ENCODE measurements at regions not wholly inside any gene's neighbourhood (a gene's known extent, or its start where the extent isn't known, plus 50 kb on each side); places are given as distances from the start of the nearest gene placed in this dataset.

- Histone ChIP-seq H3K27me3 (no peaks in the 10 kb centered on the region), H3K9me3 (no peaks in the 10 kb centered on the region), H3K4me1 (no peaks in the 10 kb centered on the region), H3K4me3 (no peak overlapping the region), H3K36me3 (no peaks in the 10 kb centered on the region), H3K27ac (no peak overlapping the region)
- ATAC-seq, result no peak
- intact Hi-C loops (cut with DNase I; ENCODE audit: low total_unique reads) (no loop called here), in situ Hi-C loops (cut with MboI; ENCODE audit: low sequenced_read_pairs in 4 of 4) (no loop called here)
- no peak for TF ChIP-seq POLR2A (IDR thresholded peaks at IDR 0.05)
- TF ChIP-seq CTCF (IDR thresholded peaks at IDR 0.05 in 4 of 5, conservative IDR thresholded peaks at IDR 0.05 in 1 of 5), result no peak
- DNase-seq, result no peak
These were observed 1972.6 kb downstream of the ARAP2 start for GRCh38 chr4:34271479-34272355.

- DNase-seq (no peak), ATAC-seq (no peak)
- Histone ChIP-seq H3K4me3 (no peak overlapping the region), H3K27me3 (no peaks in the 10 kb centered on the region), H3K27ac (no peak overlapping the region), H3K4me1 (no peaks in the 10 kb centered on the region), H3K36me3 (no peaks in the 10 kb centered on the region), H3K9me3 (no peaks in the 10 kb centered on the region)
- no peak for TF ChIP-seq POLR2A (IDR thresholded peaks at IDR 0.05)
- no peak for TF ChIP-seq CTCF (IDR thresholded peaks at IDR 0.05 in 4 of 5, conservative IDR thresholded peaks at IDR 0.05 in 1 of 5)
- in situ Hi-C loops (cut with MboI; ENCODE audit: low sequenced_read_pairs in 4 of 4), result no loop called here
- intact Hi-C loops (cut with DNase I; ENCODE audit: low total_unique reads), result no loop called here
These were observed 1965.3 kb downstream of the ARAP2 start for GRCh38 chr4:34279011-34279410.

- intact Hi-C loops (cut with DNase I; ENCODE audit: low total_unique reads) (no loop called here), in situ Hi-C loops (cut with MboI; ENCODE audit: low sequenced_read_pairs in 4 of 4) (no loop called here)
- Histone ChIP-seq H3K36me3 (no peaks in the 10 kb centered on the region), H3K27ac (no peak overlapping the region), H3K27me3 (no peaks in the 10 kb centered on the region), H3K4me1 (no peaks in the 10 kb centered on the region), H3K9me3 (no peaks in the 10 kb centered on the region), H3K4me3 (no peak overlapping the region)
- TF ChIP-seq POLR2A (IDR thresholded peaks at IDR 0.05) (no peak), CTCF (IDR thresholded peaks at IDR 0.05 in 4 of 5, conservative IDR thresholded peaks at IDR 0.05 in 1 of 5) (no peak)
- DNase-seq, result no peak
- no peak for ATAC-seq
These were observed 1964.2 kb downstream of the ARAP2 start for GRCh38 chr4:34280131-34280530.

GRCh38 chr4:34281826-34282225 lies 1962.5 kb downstream of the ARAP2 start:
- Histone ChIP-seq H3K27ac (no peak overlapping the region), H3K4me1 (no peaks in the 10 kb centered on the region), H3K9me3 (no peaks in the 10 kb centered on the region), H3K4me3 (no peak overlapping the region), H3K27me3 (no peaks in the 10 kb centered on the region), H3K36me3 (no peaks in the 10 kb centered on the region)
- intact Hi-C loops (cut with DNase I; ENCODE audit: low total_unique reads), result no loop called here
- in situ Hi-C loops (cut with MboI; ENCODE audit: low sequenced_read_pairs in 4 of 4), result no loop called here
- DNase-seq (no peak), ATAC-seq (no peak)
- TF ChIP-seq CTCF (IDR thresholded peaks at IDR 0.05 in 4 of 5, conservative IDR thresholded peaks at IDR 0.05 in 1 of 5) (no peak), POLR2A (IDR thresholded peaks at IDR 0.05) (no peak)
